Liver (tissue), 3 donors: ENCODE measurements at regions not wholly inside any gene's neighbourhood (a gene's known extent, or its start where the extent isn't known, plus 50 kb on each side); places are given as distances from the start of the nearest gene placed in this dataset.

Experiments
- CTCF ChIP-seq: fragments of 150-350 bp; IDR thresholded peaks from 2 replicates; pipeline ENCODE4 v1.5.1; 2017; ENCODE audit warnings: improper control_type of control experiment, low read depth, low read length; ENCODE audit not compliant: missing input control
- FOXA1 ChIP-seq: IDR thresholded peaks from 2 replicates; pipeline ENCODE4 v1.6.1; 2016; ENCODE audit warnings: antibody characterized with exemption
- GABPA ChIP-seq, 2 donors: IDR thresholded peaks in 1 of 2; conservative IDR thresholded peaks in 1 of 2; 2 replicates each; pipeline ENCODE4 v1.6.1; 2016; ENCODE audit warnings: antibody characterized with exemption in 2 of 2, mild to moderate bottlenecking in 1 of 2, moderate library complexity in 1 of 2
- JUND ChIP-seq, 2 donors: IDR thresholded peaks; 2 replicates each; pipeline ENCODE4 v1.6.1; 2016; ENCODE audit warnings: antibody characterized with exemption in 2 of 2
- RAD21 ChIP-seq, 2 donors: IDR thresholded peaks; 2 replicates each; pipeline ENCODE4 v1.6.1; 2016; ENCODE audit warnings: antibody characterized with exemption in 2 of 2, mild to moderate bottlenecking in 2 of 2
- REST ChIP-seq: IDR thresholded peaks from 2 replicates; pipeline ENCODE4 v1.6.1; 2016; ENCODE audit warnings: antibody characterized with exemption, mild to moderate bottlenecking
- SP1 ChIP-seq: IDR thresholded peaks from 2 replicates; pipeline ENCODE4 v1.6.1; 2018; ENCODE audit warnings: antibody characterized with exemption, mild to moderate bottlenecking
- TAF1 ChIP-seq: conservative IDR thresholded peaks from 2 replicates; pipeline ENCODE4 v1.6.1; 2016; ENCODE audit warnings: antibody characterized with exemption, mild to moderate bottlenecking
- YY1 ChIP-seq: IDR thresholded peaks from 2 replicates; pipeline ENCODE4 v1.6.1; 2016; ENCODE audit warnings: antibody characterized with exemption, mild to moderate bottlenecking
- donor health status: healthy.
- donor health status: healthy.

DNA sequence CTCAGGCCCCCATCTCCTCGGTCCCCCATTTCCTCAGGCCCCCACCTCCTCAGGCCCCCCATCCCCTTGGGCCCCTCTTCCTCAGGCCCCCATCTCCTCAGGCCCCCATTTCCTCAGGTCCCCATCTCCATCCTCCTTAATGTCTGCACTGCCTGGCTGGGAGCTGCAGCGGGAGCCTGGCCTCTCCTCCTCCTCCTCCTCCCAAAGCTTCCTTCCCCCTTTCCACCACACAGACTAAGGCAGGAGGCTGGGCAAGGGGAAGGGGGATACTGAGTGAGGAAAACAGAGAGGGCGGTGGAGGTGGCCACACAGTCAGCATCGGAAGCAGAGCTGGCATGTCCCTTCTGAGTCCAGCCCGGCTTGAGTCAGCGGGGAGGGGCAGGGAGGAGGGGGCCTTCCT is 122.6 kb upstream of the RPS6KA2 start:
- TF ChIP-seq CTCF (no peak), JUND (IDR thresholded peaks at IDR 0.05) (no peak), FOXA1 (no peak), GABPA (IDR thresholded peaks at IDR 0.05 in 1 of 2, conservative IDR thresholded peaks at IDR 0.05 in 1 of 2) (no peak), TAF1 (no peak), YY1 (no peak), REST (no peak), RAD21 (IDR thresholded peaks at IDR 0.05) (no peak), SP1 (no peak)
